Stimulated activated CD4-positive, alpha-beta T cell treated with anti-CD3 and anti-CD28 coated beads, Interleukin-4, amount 100 ng/mL, for 48 hours (primary cell): ENCODE measurements at regions not wholly inside any gene's neighbourhood (a gene's known extent, or its start where the extent isn't known, plus 50 kb on each side); places are given as distances from the start of the nearest gene placed in this dataset.

ENCODE experiments used
- DNase-seq, 2 donors: peaks; one replicate each; pipeline ENCODE4 v3.0.0-alpha.2; 2020; ENCODE audit warnings: low read depth in 2 of 2

GRCh38 chr9:88326936-88327335, 61.3 kb upstream of the SPIN1 start:
- no peak for DNase-seq

GRCh38 chr9:88326015-88326414, 62.2 kb upstream of the SPIN1 start:
- DNase-seq, result no peak

- DNase-seq, result no peak
Measured at GRCh38 chr9:88322906-88323566, 65.2 kb upstream of the SPIN1 start.

DNA sequence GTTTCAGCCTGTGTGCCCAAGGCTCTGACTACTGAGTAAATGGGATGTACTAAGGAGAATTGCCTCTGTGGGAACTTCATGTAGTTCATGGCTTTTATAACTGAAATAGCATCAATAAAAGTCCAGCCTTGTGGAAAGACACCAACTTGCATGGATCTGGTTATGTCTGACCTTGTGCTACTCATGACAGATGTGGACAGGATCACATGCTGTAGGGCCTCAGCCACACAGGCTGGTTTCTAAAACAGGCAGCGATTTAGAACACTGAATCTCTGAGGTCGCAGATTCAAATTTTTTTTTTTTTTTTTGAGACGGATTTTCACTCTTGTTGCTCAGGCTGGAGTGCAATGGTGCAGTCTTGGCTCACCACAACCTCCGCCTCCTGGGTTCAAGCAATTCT, 66.5 kb upstream of the SPIN1 start:
- no peak for DNase-seq

GRCh38 chr9:88320748-88321415, 67.4 kb upstream of the SPIN1 start:
- no peak for DNase-seq

GRCh38 chr9:88319936-88320747, 68.1 kb upstream of the SPIN1 start:
- DNase-seq, result no peak

DNA sequence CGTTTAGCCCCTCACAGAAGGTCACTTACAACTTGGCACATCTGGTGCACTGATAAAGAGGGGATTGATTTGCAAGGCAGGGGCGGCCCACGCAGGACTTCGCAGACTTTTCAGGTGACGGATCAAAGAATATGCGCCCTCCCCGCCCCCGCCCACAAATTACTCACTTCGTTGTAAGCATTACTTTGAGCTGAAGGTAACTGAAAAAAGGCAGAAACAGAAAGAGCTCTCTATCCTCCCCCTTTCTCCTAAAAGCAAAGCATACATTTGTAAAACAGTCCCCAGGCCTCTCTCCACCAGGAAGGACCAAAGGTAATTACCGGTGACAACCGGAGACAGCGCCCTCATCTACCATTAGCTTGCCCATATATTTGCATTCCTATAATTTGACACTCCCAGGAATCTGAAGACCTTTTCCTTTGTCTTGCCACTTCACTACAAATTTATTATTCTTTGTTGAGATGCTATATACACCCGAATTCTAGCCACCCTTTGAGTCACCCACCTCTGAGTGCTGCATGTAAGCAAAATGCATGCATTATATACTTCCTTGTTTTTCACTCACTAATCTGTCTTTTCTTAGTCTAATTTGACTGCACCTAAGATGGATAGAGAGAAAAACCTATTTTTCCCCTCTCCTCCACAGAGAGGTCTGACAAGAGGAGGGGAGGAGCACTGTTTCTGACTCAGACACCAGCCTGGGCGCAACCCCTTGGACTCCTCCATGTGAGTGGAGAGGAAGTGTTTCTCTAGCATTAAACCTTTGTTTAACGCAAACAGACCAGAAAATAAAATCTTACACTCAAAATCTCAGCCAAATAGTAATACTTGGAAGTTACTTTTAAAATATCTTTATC, 74.7 kb upstream of the SPIN1 start:
- DNase-seq, result peak; percentile 20 to 46

DNA sequence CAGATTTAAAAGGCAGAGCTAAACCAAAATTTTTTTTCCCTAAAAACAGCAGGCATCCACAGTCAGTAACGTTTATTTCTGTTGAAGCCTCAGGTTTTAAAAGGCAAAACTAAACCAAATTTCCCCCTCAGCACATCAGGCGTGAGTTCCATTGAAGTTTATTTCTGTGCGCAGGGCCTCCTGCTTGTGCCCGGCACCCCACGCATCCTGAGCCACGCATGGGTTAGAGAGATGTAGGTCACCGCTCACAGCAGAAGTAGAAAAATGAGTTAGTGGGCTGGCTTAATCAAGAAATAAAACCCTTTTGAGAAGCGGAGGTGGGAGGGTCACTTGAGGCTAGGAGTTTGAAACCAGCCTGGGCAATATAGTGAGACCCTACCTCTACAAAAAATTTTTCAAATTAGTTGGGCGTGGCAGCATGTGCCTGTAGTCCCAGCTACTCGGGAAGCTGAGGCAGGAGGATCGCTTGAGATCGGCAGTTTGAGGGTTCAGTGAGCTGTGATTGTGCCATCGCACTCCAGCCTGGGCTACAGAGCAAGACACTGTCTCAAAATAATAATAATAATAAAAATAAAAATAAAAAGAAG, 75.6 kb upstream of the SPIN1 start:
- DNase-seq, result no peak

DNA sequence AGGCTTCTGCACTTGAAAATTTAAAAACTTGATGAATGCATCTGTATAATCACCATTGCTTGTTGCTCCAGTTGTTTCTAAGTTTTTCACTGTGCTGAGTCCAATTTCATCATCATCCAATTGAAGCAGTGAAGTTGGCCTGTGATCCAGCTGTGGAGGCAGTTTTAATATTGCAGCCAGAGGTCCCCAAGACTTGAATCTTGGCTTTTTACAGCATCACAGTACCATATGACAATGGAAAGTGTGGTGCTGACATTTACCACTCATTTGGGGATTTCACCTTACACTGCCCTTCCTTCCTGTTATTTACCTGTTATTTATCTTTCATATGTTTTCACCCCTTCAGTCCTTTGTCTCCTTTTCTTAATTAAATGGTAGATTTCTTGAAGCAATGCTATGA, 76.2 kb upstream of the SPIN1 start:
- no peak for DNase-seq

DNA sequence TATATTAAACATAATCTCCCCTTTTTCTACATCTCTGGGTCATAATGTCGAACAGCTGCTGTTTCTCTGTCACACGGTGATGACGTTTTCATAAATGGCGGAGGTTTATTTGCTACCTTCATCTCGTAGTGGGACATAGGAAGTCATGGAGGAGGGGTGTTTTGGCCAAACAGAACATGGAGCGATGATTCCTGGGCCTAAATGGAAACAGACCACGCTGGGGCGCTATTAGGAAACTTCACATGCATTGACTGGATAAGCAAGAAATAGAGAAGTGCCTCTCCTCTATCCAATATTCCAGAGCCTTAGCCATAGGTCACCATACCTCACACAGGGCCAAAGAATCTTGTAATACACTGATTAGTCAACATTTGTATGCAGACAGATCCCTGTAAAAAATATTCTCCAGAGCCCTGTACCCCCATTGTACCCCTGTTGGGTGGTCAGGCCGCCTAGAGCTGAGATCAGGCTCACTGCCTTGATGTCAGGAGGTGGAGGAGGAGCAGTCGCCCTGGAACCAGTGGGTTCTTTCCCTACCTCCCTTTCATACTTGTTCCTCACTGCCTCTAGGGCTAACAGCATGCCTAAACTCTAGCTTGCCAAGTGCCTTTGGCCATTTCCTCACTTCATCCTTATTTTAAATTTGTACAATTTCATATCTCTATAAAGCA, 77.8 kb upstream of the SPIN1 start:
- no peak for DNase-seq

DNA sequence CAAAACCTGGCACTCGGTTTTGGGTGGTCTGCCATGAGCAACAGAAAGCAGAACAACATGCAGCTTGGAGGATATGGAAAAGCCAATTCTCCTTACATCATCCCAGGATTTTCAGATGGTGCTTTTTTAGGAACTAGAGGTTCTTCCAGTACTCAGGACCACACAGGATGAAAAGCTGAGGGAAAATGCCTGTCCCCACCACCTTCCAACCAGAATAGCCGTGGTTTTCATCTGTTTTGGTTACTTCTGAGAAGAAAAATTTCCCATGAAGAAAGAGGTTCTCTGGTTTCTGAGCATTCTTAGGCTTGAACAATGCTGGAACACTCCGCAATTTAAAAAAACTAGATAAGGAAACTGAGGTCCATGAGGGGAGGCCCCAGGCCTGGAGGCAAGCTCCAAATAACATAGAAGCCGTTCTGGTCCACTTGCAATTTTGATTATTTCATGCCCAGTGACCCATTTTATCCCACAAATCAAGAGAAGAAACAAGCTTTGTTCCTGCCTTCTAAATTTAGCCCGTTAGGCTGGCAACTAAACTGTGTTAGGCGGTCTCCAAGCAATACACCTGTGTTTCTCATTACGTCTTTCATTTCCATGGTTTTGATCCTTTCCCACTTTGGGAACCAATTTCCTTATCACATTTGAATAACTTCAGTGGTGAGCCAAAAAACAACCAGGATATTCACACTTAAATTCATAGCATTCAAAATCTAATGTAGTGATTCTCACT, 79.2 kb upstream of the SPIN1 start:
- DNase-seq, result no peak

- no peak for DNase-seq
Measured at GRCh38 chr9:88307136-88307535, 81.1 kb upstream of the SPIN1 start.

- peak in 1 of 2 donors; percentile 47 for DNase-seq
Measured at GRCh38 chr9:88303721-88304451, 84.4 kb upstream of the SPIN1 start.

GRCh38 chr9:88302579-88303324, 85.5 kb upstream of the SPIN1 start:
- no peak for DNase-seq

DNA sequence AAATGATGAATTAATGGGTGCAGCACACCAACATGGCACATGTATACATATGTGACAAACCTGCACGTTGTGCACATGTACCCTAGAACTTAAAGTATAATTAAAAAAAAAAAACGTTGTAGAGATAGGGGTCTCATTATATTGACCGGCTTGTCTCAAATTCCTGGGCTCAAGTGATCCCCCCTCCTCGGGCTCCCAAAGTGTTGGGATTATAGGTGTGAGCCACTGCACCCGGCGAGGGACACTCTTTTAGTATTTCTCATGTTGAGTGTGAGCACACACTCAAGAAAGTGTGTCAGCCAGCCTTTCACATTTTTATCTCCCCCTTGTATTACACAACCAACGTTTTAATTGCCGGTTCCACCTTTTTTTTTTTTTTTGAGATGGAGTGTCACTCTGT, 87.7 kb upstream of the SPIN1 start:
- no peak for DNase-seq

DNA sequence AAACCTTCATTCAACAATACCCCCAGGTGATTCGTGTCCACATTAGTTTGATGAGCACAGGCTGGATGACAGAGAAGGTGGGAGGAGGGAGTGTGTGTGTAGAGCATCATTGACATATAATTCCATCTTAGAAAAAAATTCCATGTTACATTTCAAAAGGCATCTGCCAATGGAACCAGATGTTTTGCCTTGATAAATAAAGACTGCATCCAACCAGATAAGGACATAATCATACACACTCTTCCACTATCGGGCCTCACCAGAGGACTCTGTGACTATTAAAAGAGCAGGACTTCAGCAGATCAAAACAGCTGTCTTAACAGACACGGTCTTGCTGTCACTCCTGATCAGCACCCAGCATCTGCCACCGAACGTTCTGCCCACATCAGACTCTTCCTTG, 96.4 kb upstream of the SPIN1 start:
- no peak for DNase-seq

- no peak for DNase-seq
Measured at GRCh38 chr9:88291056-88291455, 97.2 kb upstream of the SPIN1 start.

DNA sequence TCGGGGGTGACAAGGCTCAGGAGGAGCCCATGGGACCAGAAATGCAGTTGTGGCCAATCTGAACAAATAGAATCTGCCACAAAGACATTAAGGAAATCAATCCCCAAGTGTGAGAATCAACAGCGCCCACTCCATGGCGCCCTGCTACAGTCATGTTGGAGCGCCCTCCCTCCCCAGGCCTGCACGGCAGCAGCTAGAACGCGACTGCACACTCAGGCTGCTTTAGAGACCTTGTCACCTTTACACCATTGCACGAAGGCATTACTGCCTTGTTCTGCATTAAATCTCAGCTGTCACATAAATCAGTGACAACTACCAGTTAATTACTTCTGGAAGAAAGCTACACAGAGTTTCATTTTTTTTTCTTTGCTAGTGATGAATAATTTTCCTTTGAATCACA, 98.7 kb upstream of the SPIN1 start:
- DNase-seq, result no peak

GRCh38 chr9:88287972-88288371, 100.3 kb upstream of the SPIN1 start:
- no peak for DNase-seq
